IPS-NIHi11 (cell line): ENCODE measurements at regions not wholly inside any gene's neighbourhood (a gene's known extent, or its start where the extent isn't known, plus 50 kb on each side); places are given as distances from the start of the nearest gene placed in this dataset.

Experiments used
- DNase-seq: peaks from one replicate; pipeline ENCODE4 v3.0.0; 2012; ENCODE audit warnings: mixed read lengths, low spot score

DNA sequence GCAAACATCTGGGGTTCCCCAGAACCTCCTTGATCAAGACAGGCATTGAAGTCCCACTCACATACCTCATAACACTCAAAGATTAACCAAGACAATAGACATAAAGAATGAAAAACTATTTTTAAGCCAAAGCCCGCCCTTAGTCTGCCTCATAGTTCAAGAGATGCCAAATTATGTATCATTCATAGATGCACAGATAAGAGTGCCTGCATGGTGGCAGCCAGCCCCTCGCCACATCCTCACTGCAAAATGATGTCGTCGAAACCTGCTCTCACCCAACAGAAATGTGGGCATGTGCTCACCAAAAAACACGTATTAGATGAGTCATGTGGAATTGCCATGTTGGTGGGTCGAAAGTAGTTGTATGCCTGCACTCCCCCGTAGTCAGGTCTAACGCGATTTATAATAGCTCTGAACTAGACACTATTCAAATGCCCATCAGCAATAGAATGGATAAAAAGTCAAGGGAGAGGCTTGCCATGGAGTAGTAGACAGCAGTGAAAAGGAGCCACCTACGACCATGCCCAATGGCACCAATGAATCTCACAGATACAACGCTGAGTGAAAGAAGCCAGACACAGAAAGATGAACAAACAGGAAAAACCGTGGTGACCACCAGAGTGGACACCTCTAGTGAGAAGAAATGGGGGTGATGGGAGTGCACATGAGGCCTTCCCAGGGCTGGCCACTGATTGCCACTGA, 64.8 kb downstream of the C16orf95 start:
- DNase-seq = no peak
